GM19025 (cell line): ENCODE measurements at regions not wholly inside any gene's neighbourhood (a gene's known extent, or its start where the extent isn't known, plus 50 kb on each side); places are given as distances from the start of the nearest gene placed in this dataset.
"Not testable (repeated sequence)": the region's sequence is repeated elsewhere in the genome, so short reads cannot be mapped to it uniquely, and the experiment has no call there.

ENCODE experiments used
- ATAC-seq: cut with Tn5 transposase; IDR thresholded peaks from one replicate; pipeline ENCODE4 v1.9.1; 2021; ENCODE audit warnings: mild to moderate bottlenecking, low read depth, moderate library complexity; ENCODE audit not compliant: unreplicated experiment

GRCh38 chr2:234410526-234410925 is 86.4 kb downstream of the ARL4C start:
- no peak for ATAC-seq

DNA sequence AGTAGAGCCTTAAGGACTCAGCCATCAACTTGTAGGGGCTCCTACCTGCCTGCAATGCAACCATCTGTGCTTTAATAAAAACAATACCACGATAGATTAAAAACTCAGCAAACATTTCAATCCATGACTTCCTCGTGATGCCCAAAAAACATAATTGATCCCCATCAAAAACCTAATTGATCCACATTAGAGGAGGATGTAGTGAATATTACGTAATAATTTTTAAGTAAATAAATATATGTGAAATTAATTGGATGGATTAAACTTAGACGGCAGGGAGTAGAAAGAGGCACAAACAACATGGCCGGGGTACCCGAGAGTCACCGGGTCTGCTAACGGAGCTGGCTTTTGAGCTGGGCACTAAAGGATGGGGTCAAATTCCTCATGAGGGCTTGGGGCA is 87.3 kb downstream of the ARL4C start:
- ATAC-seq, result no peak

- ATAC-seq, result no peak
Observed at GRCh38 chr2:234406085-234406484, 90.8 kb downstream of the ARL4C start.

- ATAC-seq, result no peak
Observed at GRCh38 chr2:234405462-234405861, 91.4 kb downstream of the ARL4C start.

- ATAC-seq, result no peak
Observed at GRCh38 chr2:234404957-234405356, 91.9 kb downstream of the ARL4C start.

DNA sequence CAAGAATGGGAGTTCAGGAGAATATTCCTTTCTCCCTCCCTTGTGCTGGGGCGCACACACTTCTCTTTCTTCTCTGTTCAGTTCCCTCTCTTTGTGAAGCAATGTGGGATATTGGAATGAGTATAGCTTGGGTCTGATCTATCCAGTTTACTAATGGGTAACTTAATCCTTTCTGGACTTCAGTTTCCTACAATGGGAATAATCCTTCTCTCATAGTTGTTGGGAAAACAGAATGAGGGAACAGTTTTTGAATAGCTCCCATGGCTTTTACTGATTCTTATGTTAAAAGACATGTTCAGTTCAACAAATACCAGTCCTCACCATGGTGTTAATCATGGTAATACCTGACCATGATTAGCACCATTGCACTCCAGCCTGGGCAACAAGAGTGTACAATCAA is 93.1 kb downstream of the ARL4C start:
- ATAC-seq, result no peak

GRCh38 chr2:234403074-234403473 is 93.8 kb downstream of the ARL4C start:
- no peak for ATAC-seq

DNA sequence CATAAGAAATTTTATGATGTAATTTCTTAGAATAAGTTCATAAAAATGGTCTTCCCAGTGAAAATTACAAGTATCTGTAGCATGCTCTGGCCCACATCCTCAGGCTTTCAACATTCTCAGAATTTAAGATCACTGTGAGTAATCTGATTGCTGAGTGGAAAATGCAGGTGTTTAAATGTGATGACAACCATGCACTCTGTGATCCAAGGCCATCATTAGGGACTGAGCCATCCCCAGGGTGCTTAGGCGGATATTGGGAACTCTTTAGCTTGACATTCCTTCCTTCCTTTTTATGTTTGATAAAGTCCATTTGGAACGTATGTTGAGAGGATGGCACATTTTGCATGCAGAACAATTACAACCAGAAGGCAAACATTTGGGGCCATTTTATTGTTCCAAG is 95.5 kb downstream of the ARL4C start:
- no peak for ATAC-seq

- no peak for ATAC-seq
Observed at GRCh38 chr2:234399451-234400246, 97.2 kb downstream of the ARL4C start.

- ATAC-seq, result no peak
Observed at GRCh38 chr2:234398531-234398930, 98.3 kb downstream of the ARL4C start.

- no peak for ATAC-seq
Observed at GRCh38 chr2:234395891-234396420, 100.9 kb downstream of the ARL4C start.

DNA sequence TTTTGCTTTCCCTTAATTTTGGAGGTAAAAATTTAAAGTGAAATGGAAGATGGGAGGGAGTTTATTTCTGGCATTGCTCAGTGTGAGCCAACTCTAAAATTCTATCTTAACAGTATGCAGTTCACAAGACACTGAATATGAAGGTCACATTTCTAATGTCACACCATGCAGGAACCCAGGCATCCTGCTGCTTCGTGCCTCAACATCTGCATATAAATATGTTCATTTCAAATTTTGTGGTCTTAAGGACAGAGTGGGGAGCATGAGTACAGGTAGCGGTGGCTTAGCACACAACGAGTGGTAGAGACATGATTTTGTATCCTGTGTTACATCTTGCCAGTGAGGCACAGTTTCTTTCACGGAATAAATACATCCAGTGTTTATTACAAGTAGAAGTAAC is 102.4 kb downstream of the ARL4C start:
- no peak for ATAC-seq

DNA sequence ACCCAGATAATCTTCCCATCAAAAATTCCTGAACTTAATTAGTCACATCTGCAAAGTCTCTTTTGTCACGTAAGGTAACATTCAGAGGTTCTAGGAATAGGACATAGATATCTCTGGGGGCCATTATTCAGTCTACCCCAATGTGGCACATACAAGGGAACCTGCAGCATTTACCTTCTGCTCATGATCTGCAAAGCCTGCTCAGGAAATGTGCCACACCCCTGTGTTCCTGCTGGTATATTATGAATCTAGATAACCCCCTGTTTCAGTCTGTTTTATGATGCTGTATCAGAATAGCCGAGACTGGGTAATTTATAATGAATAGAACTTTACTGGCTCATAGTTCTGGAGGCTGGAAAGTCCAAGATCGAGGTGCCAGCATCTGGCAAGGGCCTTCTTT is 103.5 kb downstream of the ARL4C start:
- no peak for ATAC-seq

DNA sequence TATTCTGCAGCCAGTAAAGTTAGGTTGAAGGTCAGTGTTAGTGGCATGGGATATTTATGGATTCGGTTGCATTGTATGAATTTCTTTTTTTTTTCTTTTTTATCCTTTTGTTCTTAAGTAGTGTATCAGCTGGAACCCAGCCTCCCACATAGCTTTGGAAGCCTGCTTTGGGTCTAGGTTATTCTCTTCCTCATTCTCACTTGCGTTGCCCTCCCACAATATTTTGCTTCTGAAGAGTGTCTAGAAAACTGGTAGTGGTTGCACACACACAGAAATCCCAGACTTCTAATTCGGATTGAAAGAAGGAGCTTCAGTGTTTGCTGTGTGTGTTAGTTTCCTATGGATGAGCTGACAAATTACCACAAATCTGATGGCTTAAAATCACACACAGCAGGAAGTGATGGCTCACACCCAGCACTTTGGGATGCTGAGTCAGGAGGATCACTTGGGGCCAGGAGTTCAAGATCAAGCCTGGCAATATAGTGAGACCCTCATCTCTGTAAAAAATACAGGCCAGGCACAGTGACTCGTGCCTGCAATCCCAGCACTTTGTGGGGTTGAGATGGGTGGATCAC is 104.8 kb downstream of the ARL4C start:
- ATAC-seq, result no peak

DNA sequence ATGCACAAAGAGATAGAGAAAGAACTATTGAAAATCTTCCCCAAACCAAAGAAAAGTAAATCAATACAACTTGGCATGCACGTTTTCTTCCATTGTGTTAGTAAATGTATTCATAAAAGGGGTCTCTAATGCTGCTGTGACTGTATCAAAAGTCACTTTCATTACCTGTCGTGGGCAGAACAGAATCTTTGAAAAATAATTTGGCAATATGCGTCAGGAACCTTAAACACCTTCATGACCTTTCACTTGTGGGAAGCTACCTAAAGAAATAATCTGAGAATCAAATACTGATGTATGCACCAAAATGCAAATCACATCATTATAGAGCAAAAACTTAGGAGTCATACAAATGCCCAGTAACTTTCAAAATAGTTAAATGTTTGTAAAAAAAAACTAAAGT is 105.3 kb downstream of the ARL4C start:
- no peak for ATAC-seq

DNA sequence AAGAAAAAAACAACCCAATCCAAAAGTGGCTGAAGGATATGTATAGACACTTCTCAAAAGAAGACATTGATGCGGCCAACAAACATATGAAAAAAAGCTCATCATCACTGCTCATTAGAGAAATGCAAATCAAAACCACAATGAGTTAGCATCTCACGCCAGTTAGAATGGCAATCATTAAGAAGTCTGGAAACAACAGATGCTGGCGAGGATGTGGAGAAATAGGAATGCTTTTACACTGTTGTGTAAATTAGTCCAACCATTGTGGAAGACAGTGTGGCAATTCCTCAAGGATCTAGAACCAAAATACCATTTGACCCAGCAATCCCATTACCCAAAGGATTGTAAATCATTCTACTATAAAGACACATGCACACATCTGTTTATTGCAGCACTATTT is 107.2 kb downstream of the ARL4C start:
- not testable (repeated sequence) for ATAC-seq

DNA sequence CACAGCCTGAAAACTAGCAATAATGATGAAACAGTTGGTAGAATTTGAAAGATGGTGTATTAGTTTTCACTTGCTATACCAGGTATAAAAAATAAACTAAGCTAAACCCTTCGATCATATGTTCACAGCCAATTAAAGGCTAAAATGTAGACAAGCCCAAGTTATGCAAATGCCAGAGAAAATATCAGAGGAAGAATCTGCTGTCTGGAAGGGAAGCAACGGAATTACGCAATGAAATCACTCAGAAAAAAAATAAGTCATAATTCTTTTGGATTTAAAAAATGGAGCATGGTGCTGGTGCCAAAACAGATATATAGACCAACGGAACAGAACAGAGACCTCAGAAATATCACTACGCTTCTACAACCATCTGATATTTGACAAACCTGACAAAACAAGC is 108.3 kb downstream of the ARL4C start:
- no peak for ATAC-seq

DNA sequence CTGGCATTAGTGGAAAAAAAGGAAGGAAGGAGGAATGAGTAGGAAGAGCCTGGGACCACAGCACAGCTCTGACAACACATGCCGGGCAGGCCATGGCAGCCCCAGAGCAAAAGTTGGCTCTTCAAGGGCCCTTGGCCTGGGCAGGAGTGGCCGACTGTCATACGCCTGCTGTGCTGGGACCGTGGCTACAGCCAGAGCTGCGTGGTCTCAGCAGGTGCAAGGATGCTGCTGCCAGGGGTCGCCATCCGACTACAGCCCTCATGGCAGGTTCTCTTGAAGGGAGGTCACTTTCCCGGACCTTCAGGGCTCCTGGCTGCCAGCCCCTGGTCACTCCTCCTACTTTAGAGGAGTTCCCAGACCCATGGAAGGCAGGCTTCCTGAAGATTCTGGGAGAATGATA is 109.9 kb downstream of the ARL4C start:
- ATAC-seq, result no peak

DNA sequence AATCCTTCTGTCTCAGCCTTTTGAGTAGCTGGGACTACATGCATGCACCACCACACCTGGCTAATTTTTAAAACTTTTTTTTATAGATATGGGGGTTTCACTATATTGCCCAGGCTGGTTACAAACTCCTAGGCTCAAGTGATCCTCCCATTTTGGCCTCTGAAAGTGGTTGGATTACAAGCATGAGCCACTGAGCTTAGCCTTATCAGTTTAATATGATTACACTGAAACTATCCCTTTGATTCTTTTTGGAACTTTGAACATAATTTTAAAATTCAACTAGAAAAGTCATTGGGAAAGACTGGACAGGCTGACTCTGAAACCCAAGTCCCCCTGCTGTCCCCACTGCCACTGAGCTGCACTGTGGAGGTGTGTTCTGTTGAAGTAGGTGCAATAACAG is 114.8 kb downstream of the ARL4C start:
- no peak for ATAC-seq

DNA sequence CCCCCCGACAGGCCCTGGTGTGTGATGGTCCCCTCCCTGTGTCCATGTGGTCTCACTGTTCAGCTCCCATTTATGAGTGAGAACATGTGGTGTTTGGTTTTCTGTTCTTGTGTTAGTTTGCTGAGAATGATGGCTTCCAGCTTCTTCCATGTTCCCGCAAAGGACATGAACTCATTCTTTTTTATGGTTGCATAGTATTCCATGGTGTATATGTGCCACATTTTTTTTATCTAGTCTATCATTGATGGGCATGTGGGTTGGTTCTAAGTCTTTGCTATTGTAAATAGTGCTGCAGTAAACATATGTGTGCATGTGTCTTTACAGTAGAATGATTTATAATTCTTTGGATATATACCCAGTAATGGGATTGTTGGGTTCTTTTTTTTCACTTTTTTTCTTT is 117.9 kb downstream of the ARL4C start:
- ATAC-seq, result not testable (repeated sequence)

- ATAC-seq, result no peak
Observed at GRCh38 chr2:234378440-234378839, 118.4 kb downstream of the ARL4C start.

- ATAC-seq, result no peak
Observed at GRCh38 chr2:234377761-234378391, 119.0 kb downstream of the ARL4C start.
